GM21526 (cell line): ENCODE measurements at regions not wholly inside any gene's neighbourhood (a gene's known extent, or its start where the extent isn't known, plus 50 kb on each side); places are given as distances from the start of the nearest gene placed in this dataset.
"Not testable (repeated sequence)": the region's sequence is repeated elsewhere in the genome, so short reads cannot be mapped to it uniquely, and the experiment has no call there.

Experiments used
- ATAC-seq: cut with Tn5 transposase; IDR thresholded peaks from one replicate; pipeline ENCODE4 v1.9.1; 2021; ENCODE audit warnings: moderate library complexity; ENCODE audit not compliant: unreplicated experiment, low FRiP score

DNA sequence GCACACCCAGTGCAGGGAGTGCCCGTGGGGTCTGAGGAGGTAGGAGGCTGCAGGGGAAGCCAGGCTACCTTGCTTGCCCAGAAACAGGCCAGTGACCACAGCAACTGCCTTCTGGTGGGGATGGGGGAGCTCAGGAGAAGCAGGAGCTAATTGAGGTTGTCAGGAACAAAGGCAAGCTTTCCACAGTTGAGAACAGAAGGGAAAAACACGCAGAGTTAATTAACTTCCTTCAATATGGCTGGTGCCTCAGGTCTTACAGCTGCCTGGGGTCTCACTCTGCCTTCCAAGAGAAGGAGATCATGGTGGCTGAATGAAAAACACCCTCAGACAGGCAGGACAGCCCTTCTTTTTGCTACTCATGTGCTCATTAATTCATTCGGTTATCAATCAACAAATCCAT lies 127.9 kb upstream of the SYT13 start:
- no peak for ATAC-seq

- no peak for ATAC-seq
These were observed 127.2 kb upstream of the SYT13 start for GRCh38 chr11:45413156-45413858.

GRCh38 chr11:45412521-45412920 lies 126.4 kb upstream of the SYT13 start:
- ATAC-seq = no peak

DNA sequence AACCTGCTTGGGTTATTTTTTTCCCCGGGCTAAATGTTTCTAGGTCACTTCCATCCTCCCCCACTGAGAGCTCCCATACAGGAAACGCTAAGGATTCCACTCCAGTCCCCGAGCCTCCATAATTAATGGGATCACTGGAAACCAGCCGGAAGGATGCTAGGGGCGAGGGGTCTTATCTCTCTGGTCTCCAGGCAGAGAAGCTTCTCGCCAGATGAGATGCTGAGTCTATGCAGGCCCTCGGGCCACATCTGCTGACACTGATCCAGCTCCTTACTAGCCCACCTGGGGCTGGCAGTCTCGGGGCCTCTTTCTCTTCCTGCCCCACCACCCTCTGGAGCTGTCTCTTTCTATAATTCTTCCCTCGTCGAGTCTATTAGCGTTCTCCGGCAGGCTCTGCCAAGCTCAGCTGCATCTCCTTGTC lies 125.9 kb upstream of the SYT13 start:
- no peak for ATAC-seq

GRCh38 chr11:45411228-45411946 lies 125.2 kb upstream of the SYT13 start:
- ATAC-seq = no peak

DNA sequence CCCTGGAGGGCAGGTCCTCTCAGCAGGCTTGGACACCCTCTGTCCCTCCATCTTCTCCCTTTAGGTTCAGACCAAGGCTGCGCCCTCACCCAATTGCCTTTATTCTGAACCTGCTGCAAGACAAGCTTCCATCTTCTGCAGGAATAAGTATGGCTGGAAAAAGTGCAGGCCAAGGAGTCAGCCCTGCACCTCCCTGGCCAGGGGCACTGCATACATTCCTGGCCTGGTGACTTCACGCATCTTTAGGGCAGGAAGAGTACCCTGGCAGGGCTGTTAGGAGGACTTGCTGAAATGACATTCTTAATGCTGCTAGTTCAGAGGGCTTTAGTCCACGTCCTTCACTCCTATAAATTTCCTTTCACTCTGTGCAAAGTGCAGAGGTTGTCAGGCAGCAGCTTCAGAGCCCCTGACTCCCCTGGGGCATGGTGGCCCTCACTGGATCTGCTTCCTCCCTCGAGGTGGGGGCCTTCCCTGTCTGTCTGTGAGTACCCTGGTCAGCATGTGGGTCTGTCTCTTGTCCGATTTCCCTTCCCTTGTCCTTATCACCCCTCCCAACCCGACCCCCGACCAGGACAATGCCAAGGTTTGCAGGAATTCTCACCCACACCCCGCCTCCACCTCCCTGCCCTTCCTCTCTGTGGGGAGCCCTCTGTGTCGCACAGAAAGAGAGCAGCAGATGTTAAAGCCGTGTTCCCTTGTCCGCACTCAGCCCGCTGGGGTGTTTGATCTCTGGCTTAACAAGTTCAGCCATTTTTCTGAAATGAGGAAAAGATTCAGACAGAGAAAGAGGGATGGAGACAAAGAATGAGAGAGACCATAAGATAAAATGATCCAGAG lies 124.5 kb upstream of the SYT13 start:
- no peak for ATAC-seq

- no peak for ATAC-seq
These were observed 123.4 kb upstream of the SYT13 start for GRCh38 chr11:45409587-45409986.

DNA sequence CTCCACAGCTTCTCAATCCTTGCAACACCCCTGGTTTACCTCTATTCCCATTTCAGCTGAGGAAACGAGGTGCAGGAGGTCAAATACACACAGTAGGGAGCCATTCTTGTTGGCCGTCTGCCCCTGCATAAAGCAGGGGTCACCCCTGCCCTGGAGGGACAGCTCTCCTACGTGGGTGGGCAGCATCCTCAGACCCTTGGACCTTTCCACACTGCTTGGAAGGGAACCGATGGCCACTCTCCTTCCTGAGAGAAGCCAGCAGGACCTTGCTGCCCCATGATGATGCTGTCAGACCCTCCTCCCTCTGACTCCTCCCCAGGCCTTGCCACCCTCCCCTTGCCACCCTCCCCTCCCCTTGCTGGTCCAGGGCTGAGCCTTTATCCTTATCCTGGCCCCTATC lies 121.1 kb upstream of the SYT13 start:
- no peak for ATAC-seq

DNA sequence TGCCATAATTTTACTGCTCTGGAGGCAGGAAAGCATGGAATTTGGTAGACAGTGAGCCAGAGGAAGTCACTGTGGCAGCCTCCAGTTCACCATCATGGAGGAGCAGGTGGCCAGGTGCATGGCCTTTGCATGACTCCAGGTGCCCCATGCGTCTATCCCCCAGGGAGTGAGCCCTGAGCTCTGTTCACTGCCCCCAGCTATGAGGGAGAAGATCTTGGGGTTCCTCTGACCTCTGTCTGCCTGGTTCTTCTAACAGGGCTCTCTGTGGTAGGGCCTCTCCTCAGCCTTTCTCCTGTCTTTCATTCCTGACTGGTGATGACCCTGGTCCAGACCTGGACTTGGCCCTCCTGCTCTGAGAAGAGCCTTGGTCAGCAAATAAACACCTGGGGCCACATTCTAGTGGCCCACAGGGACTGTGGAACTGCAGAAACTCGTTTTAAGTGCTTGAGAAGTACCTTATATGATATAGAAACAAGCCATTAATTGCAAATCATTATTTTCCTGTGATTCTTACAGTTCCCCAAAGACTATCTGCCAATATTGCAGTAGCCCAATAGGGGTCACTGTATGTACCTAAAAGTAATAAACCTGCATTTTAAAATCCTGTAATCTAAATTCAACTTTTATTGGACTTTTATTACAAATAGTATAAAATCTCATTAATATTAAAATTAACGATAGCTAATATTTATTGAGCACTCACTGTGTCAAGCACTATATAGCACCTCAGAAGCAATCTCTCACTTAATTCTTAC lies 120.0 kb upstream of the SYT13 start:
- no peak for ATAC-seq

DNA sequence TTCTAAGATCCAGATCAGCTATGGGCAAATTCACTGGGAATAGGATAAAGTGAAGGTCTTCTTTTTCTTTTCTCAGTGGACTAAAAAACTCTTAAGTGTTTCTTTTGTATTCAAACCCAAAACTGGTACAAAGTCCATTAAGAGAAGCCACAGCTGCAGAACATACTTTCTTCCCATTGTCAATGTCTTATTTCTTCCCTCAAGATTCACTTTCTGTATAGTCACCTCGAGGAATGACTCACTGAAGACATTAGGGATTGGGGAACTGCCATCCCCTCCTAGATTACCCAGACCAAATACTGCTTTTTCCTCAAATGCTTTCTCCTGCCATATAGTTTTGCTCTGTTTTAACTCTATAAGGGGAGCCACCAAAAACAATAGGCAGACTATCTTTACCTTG lies 117.4 kb upstream of the SYT13 start:
- not testable (repeated sequence) for ATAC-seq

- no peak for ATAC-seq
These were observed 116.0 kb upstream of the SYT13 start for GRCh38 chr11:45402049-45402630.

DNA sequence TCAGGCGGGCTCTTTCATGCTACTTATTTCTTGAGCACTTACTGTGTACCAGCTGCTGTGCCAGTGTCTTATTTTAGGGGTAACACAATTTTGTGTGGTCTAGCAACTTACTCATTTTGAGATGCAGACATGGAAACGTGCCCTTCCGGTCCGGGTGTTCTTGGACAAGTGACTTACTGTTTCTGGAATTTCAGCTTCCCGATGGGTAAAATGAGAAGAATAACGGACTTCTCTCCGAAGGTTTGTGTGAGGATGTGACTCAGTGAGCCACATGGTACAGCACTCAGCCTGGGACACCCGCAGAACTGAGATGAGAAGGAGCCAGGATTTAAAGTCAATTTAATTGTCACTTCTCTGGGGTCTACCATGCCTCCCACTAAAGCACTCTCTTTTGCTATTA lies 114.5 kb upstream of the SYT13 start:
- no peak for ATAC-seq

DNA sequence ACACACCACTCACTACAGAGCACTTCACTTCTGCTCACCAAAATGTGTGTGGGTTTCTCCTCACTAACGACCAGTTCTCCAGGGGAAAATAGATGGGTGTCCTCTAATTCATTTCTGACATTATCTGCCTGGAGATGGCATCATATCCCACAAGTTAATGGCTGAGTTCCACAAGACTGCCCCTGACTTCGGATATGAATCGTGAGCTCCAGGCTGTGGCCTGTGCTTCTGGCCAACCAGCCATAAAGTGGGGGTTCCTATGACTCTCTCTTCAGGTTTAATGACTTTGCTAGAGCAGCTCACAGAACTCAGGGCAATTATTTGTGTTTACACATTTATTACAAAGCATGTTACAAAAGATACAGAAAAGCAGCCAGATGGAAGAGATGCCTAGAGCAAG lies 113.0 kb upstream of the SYT13 start:
- no peak for ATAC-seq

DNA sequence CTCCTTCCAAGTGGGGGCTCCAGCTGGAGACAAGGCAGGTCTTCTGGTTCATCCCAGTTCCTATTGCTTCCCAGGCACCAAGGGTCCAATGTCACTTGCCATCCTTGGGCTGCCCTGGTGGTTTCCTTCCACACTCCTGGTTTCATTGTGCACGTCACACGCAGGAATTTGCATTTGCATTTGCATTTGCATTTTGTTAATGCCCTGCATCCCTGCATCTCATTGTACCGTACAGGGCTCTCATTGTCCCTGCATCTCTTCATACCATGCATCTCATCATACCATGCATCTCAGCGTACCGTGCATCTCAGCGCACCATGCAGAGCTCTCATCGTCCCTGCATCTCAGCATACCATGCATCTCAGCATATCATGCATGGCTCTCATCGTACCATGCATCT lies 112.2 kb upstream of the SYT13 start:
- no peak for ATAC-seq

- ATAC-seq = no peak
These were observed 110.3 kb upstream of the SYT13 start for GRCh38 chr11:45396394-45396793.

- ATAC-seq = no peak
These were observed 109.8 kb upstream of the SYT13 start for GRCh38 chr11:45395947-45396346.

- ATAC-seq = no peak
These were observed 109.3 kb upstream of the SYT13 start for GRCh38 chr11:45395421-45395820.

- ATAC-seq = no peak
These were observed 108.3 kb upstream of the SYT13 start for GRCh38 chr11:45394294-45395085.

GRCh38 chr11:45393826-45394225 lies 107.7 kb upstream of the SYT13 start:
- no peak for ATAC-seq

- no peak for ATAC-seq
These were observed 107.2 kb upstream of the SYT13 start for GRCh38 chr11:45393334-45393733.
